Non-pigmented ciliary epithelial cell (primary cell): ENCODE measurements at regions not wholly inside any gene's neighbourhood (a gene's known extent, or its start where the extent isn't known, plus 50 kb on each side); places are given as distances from the start of the nearest gene placed in this dataset.

Experiments
- DNase-seq: peaks from one replicate; pipeline ENCODE4 v3.0.0-alpha.2; 2010; ENCODE audit warnings: low read depth

DNA sequence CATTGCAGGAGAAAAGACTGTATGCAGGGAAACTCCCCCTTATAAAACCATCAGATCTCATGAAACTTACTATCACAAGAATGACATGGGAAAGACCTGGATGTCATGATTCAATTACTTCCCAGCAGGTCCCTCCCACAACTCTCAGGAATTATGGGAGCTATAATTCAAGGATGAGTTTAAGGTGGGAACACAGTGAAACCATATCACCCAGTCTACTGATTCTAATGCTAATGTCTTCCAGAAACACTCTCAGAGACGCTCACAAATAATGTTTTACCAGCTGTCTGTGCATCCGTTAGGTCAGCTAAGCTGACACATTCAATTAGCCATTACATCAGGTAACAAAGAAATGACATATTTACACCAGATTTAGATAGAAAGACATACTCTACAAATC is 637.9 kb downstream of the NLGN4Y start:
- DNase-seq: no peak

DNA sequence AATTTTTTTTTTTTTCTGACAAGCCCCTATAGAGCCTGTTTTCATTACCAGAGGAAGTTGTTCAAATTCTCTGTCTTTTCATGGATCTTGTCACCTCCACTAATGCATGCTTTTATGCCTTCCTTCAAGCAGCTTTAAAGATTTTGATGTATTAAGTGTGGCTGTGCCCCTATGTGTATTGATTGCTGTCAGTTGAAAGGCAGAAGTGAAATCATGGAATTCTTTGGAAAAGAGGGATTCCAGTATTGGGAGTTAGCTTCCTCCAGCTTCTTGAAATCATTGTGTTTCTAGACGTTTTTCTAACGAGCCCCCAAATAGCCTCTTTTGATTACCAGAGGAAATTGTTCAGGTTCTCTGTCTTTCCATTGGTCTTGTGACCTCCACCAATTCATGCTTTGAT is 655.6 kb downstream of the NLGN4Y start:
- DNase-seq: no peak

GRCh38 chrY:15229056-15229455 is 704.7 kb downstream of the NLGN4Y start:
- DNase-seq: no peak

GRCh38 chrY:15239596-15240132 is 715.3 kb downstream of the NLGN4Y start:
- no peak for DNase-seq

- DNase-seq: no peak
Measured at GRCh38 chrY:15259286-15259685, 735.0 kb downstream of the NLGN4Y start.

DNA sequence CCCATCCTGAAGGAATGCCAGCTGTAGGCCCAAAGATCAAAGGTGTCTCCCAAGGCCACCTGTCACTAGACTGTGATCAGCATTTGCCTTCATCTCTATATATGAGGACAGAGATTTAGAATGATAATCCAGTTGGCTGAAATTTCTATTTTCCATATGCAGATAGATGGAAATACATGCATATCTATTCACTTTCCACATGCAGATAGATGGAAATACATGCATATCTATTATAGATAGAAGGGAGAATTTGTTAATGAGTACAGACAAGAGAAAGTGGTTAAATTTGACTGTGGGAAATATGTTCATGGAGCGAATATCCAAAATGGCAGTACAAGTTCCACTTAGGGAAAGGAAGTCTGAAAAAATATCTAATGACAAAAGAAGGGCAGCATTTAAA is 762.2 kb downstream of the NLGN4Y start:
- DNase-seq: no peak

- no peak for DNase-seq
Measured at GRCh38 chrY:15289821-15290220, 765.5 kb downstream of the NLGN4Y start.

- DNase-seq: no peak
Measured at GRCh38 chrY:15292881-15293280, 768.6 kb downstream of the NLGN4Y start.

DNA sequence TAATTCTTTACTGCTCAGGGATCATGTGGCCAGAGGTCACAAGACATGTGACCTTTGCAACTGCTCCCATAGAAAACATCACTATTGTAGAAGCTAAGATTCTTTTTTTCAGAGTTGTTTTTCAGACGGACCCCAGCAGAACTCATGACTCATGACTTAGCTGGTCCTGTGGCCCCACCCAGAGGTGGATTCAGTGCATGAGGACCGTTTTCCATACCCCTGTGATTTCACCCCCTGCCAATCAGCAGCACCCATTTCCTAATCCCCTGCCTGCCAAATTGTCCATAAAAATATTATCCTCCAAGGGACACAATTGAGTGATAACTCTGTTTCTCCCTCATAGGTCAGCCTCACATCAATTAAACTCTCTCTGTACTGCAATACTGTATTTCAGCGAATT is 777.5 kb downstream of the NLGN4Y start:
- no peak for DNase-seq

GRCh38 chrY:15312166-15312565 is 787.8 kb downstream of the NLGN4Y start:
- DNase-seq: no peak

GRCh38 chrY:15324189-15324588 is 799.9 kb downstream of the NLGN4Y start:
- DNase-seq: no peak

DNA sequence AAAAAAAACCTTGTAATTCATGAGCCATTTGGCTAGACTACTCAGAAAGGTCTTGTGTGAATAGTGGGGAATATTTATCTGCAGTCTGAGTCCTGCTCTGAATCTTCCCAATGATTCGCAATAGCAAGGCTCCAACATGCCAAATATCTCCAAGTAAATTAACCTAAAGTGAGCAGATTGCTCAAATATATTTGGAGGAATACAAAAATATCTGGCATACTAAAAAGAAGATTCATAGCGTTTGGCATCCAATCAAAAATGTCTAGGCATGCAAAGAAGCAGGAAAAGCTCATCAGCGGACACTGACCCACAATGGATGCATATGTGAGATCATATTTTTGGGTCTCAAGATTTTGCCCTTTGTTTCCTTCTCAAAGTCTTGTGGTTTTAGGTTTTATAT is 800.9 kb downstream of the NLGN4Y start:
- no peak for DNase-seq

- DNase-seq: no peak
Measured at GRCh38 chrY:15326673-15327072, 802.3 kb downstream of the NLGN4Y start.

DNA sequence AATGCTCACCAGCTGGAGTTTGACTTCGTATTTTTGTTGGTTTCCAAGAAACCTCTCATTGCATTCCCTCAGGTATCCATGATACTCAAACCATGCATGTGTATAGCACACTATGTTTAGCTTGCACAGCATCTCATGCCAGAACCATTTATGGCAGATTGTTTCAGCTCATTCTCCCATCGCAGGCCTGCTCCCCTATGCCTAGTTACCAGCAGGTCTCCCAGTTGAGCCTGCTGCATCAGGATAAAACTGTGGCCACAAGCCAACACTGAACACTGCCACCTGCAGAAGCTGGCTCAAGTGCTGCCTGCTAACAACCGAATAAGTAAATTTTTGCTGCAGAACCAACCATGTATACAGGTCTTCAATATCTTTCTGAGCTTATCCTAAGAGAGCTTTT is 804.5 kb downstream of the NLGN4Y start:
- no peak for DNase-seq

- no peak for DNase-seq
Measured at GRCh38 chrY:15343522-15343921, 819.2 kb downstream of the NLGN4Y start.

GRCh38 chrY:15345471-15346155 is 821.3 kb downstream of the NLGN4Y start:
- DNase-seq: no peak

GRCh38 chrY:15349351-15349750 is 825.0 kb downstream of the NLGN4Y start:
- no peak for DNase-seq

DNA sequence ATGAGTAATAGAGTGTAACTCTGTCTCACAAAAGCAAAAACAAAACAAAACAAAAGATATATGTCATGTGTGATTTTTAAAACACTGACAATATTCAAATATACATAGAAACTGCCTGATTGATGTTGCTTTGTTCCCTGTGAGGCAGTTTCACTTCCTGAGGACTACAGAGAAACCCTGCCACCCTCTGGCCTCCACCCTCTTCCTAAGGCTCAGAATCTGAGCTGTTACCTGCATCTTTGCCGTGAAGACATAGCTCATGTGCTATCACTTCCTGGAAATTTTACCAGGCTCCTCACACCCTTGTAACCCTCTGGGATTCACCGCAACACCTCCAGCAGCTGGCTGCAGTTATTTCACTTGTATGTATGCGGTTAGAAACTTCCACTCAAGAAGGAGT is 831.0 kb downstream of the NLGN4Y start:
- DNase-seq: no peak

DNA sequence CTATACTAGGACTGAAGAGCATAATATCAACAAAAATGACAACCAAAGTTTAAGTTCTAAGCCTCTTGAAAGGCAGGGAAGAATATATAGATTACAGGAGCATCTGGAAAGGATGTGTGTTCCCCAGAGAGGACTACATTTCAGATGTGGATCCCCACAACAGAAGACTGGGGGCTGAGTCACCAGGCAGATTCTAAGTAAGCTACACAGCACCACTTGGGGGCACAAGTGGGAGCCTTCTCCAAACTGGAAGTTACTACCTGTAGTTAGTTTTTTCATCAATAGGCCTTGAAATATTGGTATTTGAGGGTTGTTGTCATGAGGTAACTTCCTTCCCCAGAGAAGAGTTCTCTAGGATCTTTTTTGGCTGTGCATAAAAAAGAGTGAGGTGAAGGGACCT is 836.1 kb downstream of the NLGN4Y start:
- no peak for DNase-seq

GRCh38 chrY:15364996-15365395 is 840.7 kb downstream of the NLGN4Y start:
- DNase-seq: no peak

- DNase-seq: no peak
Measured at GRCh38 chrY:15368786-15369185, 844.5 kb downstream of the NLGN4Y start.

DNA sequence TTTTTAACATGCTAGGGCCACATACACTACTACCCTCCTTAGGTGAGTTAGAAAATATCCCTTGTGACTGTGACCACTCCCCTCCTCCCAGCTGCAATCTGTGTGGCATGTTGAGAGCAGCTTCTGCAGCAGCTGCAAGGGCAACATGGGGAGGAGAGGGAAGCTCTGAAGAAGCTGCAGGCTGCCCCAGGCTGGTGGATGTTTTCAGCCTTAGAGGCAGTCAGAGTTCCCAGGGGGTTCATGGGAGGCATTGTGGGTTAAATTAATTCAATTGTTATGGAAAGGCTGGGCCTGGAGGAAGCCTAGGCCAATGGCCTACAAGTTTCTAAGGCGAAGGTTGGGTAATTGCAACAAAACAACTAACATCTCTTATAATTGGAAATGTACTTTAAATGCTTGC is 860.8 kb downstream of the NLGN4Y start:
- DNase-seq: no peak

- no peak for DNase-seq
Measured at GRCh38 chrY:15397556-15398280, 873.4 kb downstream of the NLGN4Y start.

- DNase-seq: no peak
Measured at GRCh38 chrY:15402451-15402850, 878.1 kb downstream of the NLGN4Y start.
